GM21447 (cell line): ENCODE measurements at regions not wholly inside any gene's neighbourhood (a gene's known extent, or its start where the extent isn't known, plus 50 kb on each side); places are given as distances from the start of the nearest gene placed in this dataset.

Experiments
- ATAC-seq: cut with Tn5 transposase; IDR thresholded peaks from one replicate; pipeline ENCODE4 v1.9.1; 2021; ENCODE audit not compliant: unreplicated experiment

DNA sequence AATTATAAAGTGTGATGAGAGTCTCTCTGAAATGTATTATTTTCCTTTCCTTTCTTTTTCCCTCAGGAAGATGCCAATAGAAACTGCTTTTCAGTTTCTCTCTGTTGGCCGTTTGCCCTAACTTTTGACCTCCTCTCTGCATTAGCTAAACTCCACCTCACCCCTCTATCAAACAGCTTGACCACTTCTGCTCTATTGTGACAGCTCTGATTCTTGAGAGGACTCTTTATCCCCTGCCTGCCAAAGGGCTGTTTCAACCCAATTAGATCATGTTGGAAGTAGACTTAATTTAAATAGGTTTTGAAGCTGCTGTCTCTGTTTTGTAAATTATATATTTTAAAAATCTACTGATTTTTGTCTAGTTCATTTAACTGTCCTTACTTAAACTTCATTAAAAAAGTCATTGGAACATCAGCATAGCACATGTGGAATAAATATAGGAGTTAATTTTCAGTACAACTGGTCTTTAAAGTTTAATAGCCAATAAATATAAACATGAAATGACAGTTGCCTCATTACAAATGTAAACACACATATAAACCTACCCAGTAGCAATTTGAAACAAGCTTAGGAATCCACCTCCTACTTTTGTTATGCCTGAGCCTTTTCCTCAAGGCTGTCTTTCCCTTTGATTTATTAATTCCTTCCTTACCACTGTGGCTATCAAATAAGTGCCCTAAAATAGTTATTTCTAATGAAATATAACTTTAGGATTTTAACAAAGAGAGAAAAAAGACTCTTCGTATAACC is 152.0 kb downstream of the CHRM3 start:
- ATAC-seq, result no peak

DNA sequence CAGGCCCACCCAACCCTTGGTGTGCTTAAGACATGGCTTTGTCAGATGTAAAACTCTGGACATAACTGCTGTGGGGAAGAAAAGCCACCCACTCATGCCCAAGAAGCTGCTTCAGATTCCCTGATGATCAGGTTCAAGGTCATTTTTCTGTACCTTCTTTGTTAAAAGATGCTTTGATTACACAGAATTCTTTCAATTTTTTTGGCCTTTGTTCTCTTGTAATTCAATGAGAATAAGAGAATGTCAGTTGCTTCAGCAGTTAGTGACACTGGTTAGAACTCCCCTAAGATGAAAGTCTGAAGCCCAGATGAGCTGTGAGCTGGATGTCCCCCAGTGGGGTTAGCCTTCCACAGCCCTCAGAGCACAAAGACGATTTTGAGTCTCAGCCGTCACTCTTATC is 152.7 kb downstream of the CHRM3 start:
- no peak for ATAC-seq

DNA sequence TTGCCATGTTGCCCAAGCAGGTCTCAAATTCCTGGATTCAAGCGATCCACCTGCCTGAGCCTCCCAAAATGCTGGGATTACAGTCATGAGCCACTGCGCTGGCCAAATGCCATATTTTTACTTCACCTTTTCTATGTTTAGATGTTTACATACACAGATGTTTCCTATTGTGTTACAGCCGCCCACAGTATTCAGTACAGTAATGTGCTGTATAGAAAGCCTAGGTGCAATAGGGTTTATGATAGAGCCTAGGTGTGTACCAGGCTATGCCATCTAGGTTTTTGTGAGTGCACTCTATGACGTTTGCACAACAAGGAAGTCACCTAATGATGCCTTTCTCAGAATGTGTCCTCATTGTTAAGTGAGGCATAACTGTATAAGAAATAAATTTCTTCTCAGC is 153.4 kb downstream of the CHRM3 start:
- no peak for ATAC-seq

DNA sequence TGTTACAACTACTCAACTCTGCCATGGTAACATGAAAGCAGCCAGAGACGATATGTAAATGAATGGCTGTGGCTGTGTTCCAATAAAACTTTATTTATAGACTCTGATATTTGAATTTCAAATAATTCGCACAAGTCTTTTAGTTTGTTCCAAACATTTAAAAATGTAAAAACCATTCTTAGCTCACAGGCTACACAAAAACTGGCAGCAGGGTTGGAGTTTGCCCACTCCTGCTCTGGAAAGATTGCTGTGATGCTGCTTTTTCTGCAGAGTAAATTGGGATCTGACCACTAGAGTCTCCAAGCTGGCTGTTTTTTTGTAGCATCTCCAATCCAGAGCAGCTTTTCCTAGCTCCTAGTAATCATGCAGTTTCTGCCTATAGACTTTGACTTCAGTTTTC is 157.5 kb downstream of the CHRM3 start:
- no peak for ATAC-seq

DNA sequence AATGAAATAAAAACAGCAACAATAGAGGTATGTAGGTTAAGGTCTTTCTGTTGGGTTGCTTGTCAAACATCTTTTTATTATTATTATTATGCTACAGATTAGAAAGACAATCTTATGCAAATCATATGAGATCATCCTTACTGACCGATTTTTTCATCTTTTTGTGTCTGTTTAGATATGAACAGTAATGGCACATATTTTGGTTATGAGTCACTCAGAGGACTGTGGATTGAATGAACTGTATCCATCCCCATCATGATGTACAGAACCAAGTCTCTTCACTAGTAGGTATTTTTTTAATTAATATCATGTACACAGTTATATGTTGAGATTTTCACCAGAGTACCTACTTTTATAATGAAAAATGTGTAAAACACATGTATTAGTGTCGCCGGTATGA is 159.1 kb downstream of the CHRM3 start:
- ATAC-seq, result no peak

DNA sequence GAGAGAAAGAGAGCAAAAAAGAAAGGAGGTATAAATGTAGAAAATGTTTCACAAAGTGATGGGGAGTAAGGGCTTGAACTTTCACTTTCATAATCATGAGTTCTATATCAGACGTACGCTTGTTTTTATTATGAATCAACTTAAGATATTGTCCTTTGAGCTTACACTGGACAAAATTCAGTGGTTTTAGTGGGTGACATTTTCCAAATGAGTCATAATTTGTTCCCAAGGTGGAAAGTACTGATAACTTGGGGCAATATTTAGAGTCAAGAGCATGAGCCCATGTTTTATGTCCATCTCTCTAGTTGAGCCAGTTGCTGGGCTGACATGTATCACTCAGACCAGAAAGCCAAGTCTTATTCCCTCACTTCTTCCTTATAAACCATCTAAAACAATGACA is 161.6 kb downstream of the CHRM3 start:
- ATAC-seq, result no peak

DNA sequence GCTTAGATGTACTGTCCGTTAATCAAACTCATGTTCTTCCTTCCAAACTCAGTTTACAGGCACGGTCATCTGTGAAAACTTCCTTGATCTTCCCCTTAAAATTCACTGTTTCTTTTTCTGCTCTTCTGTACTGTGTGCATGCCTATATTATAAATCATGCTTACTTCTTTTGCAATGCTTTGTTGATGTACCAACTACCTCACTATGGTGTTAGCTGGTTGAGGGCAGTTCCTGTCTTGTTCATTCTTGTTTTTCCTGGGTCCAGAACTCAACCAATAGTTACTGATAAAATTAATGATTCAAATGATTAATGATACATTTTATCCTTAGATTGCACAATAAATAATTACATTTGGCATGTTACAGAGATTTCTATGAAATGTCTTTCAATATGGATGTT is 163.8 kb downstream of the CHRM3 start:
- no peak for ATAC-seq

DNA sequence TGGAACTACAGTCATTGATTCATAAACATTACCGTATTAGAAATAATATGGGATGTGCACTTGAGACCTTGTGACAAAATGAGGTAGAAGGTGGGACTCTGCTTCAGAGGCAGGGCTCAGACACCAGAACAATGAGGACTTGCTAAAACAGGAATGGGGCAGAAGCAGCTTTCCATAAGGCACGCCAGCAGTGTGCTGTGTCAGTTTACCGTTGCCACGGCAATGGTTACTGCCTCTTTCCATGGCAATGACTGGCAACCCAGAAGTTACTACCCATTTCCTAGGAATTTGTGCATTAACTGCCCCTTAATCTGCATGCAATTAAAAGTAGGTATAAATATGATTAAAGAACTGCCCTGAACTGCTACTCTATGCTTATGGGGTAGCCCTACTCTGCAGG is 169.0 kb downstream of the CHRM3 start:
- no peak for ATAC-seq

DNA sequence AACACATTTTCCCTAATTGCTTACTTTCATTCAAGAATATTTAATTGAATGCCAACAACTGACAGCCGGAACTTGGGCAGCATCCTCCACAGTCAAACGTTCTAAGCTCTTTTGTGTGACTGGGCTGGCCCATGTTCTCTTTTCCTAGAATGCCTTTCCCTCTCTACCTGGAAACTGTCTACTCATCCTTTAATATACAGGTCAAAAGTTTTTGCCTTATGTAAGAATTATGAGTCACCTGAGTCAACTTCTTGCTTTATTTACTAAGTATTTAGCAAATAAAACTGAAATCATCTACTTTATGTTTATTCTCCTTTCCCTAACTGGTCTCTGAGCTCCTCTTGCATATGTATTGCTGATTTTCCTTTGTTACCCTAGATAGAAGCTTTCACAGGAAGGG is 172.2 kb downstream of the CHRM3 start:
- no peak for ATAC-seq

DNA sequence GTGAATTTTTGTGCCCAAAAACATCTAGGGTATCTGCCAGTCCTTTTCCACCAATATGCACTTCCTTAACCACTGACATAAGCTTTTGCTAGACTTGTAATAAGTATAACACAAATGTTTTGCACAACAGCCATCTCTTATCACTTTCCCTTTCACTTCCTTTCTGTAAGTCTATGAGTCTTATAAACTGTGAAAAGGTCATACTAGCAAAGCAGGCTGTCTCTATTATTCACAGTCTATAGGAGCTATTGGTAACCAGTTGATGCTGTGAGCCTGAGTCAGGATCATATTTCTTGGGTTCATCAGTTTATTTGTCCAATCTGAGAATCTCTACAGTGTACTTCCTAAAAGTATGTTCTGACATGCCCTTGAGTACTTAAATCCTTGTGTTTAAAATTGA is 172.6 kb downstream of the CHRM3 start:
- ATAC-seq, result no peak

DNA sequence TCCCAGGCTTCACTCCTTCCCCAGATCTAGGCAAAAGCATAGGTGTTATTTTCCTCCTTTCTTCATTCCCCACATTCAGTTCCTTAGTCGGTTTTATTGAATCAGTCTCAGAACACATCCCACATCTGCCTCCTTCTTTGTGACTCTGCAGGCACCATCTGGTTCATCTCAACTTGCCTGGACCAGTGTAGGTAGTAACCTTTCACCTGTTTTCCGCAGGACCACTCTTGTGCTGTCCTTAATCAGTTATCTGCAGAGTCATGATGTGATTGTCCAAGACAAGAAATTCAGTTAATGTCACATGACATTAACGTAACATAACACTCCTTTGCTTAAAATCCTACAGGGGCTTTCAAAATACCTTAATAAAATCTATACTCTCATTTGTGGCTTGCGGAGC is 174.6 kb downstream of the CHRM3 start:
- no peak for ATAC-seq

DNA sequence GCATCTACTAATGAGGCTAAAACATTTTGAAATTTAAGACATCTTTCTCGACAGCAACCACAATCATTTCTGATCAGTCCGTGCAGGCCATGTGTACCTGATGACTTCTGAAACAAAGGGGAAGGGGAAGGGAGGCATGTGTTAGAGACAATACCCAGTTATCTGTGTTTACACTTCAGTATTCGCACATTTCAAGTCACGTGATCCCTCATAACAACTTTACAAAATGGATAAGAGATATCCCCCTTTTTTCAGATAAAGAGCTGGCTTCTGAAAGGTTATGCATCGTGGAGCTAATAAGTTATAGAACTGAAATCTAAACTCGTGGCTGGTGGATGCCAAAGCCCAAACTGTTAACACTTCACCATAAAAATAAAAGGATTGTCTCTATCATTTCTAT is 175.7 kb downstream of the CHRM3 start:
- no peak for ATAC-seq

DNA sequence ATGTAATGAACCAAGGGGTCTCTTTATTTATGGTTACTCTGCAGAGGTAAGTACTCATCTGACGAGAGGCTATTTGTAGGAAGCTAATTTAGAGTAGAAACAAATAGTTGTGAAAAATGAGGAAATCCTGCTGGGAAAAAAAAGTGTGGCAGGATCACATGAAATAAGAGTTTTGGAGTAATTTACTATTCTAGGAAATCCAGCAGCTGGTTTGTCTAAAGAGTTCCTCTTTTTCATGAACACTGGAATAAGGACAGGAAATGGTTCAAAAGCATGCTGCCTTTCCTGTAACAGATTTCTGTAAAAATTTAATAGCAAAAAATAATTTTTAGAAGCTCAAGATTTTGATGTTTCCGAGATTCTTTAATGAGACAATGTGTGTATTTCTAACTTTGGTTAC is 177.3 kb downstream of the CHRM3 start:
- ATAC-seq, result no peak

DNA sequence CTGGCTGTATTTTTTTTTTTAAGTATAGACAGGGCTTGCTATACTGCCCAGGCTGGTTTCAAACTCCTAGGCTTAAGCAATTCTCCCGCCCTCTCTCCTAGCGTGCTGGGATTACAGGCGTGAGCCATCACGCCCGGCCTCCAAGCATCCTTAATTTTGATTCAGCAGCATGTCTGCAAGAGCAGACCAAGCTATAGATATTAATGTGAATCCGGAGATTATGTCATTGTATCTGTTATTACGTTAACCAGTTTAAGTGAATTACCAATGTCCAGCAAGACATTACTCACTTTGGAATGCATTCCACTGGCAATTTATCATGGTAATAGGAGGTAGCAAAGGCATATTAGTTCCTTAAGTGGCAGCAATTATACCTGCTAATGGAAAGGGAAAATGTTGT is 179.7 kb downstream of the CHRM3 start:
- ATAC-seq, result no peak

DNA sequence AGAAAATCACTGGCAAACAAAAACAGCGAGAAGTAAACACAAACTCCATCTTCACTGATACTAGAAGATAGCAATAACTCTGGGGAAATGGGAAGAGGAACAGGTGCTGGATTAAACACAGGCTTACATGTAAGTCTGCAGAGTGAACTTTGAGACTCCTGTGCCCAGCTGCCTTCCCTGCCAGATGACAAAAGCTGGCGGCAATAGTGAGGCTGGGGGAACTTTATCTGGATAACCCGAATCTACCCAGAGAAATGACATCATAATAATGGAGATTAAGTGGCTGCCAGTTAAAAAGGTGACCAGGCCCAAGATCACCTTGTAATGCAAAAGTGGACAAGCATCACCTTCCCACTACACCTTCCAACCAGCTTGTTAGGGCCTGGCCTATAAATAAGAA is 184.5 kb downstream of the CHRM3 start:
- no peak for ATAC-seq

DNA sequence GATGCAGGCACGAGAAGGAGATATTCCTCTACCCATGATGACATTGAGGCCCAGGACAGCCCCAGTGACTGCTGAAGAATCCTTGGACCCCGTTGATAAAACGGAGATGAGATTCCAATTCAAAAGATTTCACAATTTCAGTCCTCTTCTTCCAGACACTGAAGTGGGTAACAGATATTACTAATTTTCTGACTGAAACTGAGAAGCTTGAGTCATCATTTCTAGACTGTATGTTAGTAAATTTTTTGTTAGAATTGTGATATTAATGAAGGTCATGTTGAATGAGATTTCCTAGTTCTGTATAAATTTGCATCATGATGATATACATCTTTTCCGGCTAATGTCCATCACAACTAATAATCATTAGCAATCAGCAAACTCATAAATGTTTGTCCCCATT is 185.8 kb downstream of the CHRM3 start:
- ATAC-seq, result no peak

DNA sequence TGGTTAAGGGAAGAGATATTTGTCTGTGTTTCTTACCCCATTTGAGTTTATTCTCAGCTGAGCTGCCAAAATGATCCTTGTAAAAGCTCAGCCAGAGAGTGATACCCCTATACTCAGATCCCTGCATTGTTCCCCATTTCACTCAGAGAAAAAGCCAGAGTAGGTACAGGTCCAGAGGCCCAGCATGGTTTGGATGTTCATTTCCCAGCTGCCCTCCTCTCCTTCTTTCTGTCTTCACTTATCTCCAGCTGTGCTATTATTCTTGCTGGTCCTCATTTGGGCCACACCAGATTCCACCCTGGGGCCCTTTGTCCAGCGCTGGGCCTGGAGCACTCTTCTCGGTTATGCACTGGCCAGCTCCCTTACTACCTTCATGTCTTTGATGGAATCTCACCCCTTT is 187.7 kb downstream of the CHRM3 start:
- ATAC-seq, result no peak

DNA sequence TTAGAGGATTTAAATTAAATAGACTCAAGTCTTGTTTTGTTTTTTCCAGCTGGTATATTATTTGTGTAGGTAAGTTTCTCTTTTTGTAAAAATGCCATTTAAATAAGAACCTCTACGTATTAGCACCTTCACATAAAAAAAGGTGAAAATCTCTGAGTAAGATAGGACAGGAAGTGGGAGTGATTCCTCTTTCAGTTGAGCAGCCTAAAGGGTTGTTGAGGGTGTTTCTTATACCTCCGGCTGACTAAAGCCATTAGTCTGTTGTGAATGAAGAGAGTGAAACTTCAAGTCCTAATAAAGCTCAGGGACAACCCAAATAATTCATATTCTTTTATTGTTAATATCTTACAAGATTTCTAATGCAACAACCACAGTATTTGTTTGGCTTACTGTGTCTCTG is 188.7 kb downstream of the CHRM3 start:
- no peak for ATAC-seq

DNA sequence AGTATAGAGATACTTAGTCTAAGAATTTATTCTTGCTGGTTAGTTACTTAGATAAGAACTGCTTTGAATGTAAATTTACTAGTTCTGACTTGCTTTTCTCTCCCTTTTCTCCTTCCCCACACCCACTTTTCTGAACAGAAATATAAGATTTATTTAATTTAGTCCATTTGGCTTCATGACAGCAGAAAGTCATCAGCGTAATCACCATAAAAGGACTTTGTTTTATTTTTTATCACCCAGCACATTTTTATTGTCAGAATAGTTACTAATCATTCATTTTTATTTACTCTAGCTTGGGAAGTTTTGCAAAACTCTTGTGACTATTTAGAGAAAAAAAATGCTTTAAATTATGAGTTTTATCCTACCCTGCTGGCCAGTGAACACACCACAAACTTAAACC is 197.2 kb downstream of the CHRM3 start:
- ATAC-seq, result no peak

DNA sequence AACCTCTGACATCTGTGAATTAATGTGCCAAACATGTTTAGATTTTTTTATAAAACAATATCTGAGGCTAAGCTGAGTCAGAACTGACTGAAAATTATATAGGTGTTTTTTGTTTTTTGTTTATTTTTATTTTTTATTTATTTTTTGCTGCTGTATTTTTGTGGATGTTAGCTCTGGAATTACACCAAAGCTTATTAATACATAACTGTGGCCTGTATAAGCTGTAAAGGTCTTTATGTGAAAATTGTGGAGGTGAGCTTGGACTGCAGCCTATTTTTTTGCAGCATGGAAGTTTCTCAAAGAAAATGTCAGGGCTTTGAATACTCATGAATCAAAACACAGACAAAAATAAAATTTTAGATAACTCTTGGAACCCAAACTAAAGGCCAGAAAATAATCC is 199.8 kb downstream of the CHRM3 start:
- no peak for ATAC-seq

DNA sequence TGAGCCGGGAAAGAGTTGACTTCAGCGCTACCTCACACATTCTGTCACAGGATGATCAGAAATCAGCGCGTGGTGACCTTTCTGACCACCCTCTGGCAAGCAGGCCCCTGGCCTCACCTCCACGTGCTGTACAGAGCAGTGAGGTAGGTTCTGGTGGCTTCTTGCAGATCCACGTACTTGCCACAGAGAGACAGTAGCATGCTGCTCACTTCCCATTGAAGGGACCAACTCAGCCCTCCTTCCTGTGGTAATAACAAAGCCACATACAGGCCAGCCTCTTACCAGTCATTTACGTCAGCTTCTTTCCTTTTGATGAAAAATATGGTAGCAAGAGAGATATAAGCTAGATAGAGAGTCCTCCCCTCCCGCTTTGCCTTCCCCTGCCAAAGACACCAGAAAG is 200.7 kb downstream of the CHRM3 start:
- ATAC-seq, result no peak

DNA sequence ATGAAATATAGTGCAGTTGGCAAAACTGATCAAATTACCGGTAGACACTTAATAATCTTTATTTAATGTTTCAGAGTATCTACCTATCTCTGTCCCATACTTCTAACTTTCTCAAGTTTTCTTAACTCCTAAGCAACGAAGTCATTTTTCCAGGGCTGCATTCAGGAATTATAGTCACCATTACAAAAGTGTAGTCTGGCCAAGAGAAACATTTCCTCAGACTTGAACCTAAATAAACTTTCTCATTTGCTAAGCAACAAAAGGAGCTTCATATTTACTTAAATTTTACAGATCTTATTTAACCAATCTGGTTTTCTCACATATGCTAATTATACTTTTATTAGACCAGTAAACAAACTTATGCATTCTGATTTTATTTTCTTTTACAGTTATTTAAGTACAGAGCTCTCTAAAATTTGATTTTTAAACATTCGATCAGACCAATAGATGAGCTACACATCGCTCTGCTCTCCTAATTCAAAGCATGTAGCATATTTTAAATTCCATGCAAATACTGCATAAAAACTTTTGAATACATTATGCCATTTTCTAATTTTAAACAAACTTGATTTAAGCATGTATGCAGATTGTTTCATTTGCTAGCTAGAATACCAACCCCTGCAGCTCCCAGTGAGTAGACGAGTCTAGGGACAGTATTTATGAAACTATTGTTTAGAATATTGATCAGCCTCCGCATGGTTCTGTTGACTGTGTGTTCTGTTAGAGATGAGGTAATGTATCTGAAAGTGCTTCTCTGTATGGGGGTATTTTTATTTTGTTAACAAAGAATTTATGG is 201.4 kb downstream of the CHRM3 start:
- no peak for ATAC-seq

DNA sequence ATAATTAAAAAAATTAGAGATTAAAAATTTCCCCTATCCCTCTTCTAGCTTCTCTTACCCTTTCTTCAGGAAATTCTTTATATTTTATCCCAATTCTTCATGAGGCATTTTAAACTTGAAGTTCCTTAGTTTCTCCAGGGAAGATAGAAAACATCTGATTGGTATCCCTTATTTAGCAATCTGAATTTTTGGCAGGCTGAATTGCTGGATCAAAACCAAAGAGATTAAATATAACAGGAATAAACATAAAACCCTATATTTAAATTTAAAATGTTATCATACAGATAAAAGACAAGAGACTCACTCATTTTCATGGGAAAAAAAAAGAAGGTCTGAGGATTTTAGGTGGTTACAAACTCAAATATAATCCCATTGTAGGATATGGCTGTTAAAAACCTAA is 204.2 kb downstream of the CHRM3 start:
- ATAC-seq, result no peak
